ENCODE measurements at regions not wholly inside any gene's neighbourhood (a gene's known extent, or its start where the extent isn't known, plus 50 kb on each side); places are given as distances from the start of the nearest gene placed in this dataset.

DNA sequence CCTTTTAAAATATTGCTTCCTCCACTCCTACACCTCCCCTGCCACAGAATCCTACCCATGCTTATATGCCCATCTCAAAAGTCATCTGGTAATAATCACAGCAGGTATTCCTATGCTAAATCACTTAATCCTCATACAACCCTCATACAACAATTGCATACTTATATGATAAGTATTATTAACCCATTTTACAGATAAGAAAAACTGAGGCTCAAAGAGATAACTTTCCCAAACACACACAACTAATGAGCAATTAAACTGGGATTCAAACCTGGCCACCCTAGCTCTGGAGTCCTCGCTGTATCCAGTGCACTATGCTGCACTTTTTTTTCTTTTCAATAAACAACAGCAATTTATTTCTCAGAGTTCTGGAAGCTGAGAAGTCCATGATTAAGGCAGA, 99.8 kb upstream of the TSPAN5 start:
- no peak for DNase-seq

DNA sequence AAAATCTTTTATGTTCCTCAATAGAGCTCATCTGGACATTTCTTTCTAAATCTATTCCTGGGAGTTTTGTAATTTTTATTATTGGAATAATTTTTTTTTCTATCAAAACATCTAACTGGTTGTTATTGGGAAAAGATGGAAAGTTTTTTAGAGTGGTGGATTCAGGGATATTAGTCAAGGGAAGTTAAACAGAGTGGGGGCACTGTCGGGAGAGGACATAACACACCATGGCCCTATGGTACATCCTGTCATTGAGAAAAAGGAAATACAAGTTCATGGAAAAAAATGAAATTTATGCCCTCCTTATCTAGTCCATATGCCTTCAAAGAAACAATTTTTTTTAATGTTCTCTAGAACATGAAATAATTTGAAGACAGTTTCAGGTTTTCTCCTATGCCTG, 96.3 kb upstream of the TSPAN5 start:
- no peak for DNase-seq

DNA sequence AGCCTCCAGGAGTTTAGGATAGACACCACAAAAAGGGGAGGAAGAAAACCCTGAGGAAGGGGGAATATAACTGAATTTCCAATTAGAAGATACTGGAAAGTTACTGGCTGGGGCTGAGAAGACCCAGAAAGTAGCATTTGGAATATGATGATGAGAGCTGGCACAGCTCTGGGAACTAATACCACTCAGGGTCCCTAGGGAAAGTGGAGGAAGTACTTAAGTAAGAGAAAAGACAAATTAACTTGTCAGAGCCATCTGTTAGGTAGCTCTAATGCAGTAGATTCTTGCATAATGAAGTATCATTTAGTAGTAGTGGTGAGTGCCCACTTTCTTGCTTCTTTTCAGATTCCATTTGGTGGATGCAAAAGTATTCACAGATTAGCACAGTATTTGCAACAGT, 90.8 kb upstream of the TSPAN5 start:
- no peak for DNase-seq

- DNase-seq, result no peak
These were observed 90.2 kb upstream of the TSPAN5 start for GRCh38 chr4:98748609-98749008.

DNA sequence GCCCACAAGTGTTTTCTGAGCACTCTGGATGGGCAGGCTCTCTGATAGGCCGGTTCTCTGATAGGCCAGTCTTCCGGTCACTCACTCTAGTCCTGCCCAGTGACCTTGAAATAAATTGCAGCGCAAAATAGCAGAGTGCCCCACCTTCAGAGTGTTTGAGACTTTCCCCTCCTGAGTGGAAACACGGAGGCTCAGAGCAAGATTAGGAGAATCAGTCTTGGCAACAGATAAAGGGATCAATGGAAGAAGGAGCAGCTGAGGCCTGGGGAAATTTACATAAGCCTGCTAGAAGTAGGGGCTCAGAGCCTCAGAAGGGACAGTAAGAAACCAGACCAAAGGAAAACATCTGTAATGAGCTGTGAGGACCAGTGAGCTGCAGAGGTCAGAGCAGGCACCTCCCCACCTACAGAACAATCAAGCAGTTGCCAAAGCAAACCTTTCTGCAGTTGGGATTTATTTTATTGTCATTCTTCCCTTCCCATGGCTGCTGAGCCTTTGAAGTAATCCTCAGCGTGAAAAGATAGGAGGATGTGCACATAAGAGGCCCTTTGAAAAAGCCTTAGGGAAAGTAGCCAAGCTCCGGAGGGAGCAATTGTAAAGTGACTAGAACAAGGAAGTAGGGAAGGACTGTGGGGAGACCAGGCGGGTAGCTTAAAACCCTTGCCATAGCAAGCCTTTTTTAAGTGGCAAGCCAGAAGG, 89.1 kb upstream of the TSPAN5 start:
- no peak for DNase-seq

DNA sequence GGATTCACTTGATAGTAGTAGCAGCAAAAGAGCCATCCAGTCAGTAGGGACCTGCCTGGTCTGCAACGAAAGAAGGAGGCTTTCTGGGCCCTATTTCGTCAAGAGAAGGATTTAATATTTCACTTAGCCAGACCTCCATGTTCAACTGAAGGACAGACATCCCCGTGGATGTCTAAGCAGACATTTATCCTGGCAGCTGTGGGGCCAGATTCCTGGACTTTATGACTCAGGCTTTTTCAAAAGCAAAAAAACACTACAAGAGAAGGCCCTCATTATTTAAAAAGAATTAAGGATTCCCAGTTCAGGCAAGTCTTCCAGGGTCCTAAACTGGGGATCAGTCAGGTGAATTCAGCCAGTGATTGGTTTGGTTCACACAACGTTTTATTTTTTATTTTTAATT, 88.5 kb upstream of the TSPAN5 start:
- DNase-seq, result no peak

DNA sequence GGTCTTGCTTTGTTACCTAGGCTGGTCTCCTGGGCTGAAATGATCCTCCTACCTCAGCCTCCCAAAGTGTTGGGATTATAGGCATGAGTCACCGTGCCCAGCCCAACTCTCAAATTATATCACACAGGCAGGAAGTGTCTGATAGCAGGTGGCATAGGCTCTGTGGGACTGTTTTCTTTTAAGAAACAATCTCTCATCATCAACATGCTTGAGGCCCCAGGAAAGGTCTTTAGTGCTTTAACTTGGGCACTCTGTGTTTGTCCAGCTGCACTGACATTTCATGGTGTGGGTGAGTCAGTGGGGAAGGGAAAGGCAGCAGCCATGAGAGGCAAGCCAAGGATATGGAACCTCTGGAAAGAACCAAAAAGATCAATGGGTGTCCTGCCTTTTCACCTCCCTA, 88.1 kb upstream of the TSPAN5 start:
- DNase-seq, result no peak

GRCh38 chr4:98745366-98745765, 87.0 kb upstream of the TSPAN5 start:
- DNase-seq, result no peak

DNA sequence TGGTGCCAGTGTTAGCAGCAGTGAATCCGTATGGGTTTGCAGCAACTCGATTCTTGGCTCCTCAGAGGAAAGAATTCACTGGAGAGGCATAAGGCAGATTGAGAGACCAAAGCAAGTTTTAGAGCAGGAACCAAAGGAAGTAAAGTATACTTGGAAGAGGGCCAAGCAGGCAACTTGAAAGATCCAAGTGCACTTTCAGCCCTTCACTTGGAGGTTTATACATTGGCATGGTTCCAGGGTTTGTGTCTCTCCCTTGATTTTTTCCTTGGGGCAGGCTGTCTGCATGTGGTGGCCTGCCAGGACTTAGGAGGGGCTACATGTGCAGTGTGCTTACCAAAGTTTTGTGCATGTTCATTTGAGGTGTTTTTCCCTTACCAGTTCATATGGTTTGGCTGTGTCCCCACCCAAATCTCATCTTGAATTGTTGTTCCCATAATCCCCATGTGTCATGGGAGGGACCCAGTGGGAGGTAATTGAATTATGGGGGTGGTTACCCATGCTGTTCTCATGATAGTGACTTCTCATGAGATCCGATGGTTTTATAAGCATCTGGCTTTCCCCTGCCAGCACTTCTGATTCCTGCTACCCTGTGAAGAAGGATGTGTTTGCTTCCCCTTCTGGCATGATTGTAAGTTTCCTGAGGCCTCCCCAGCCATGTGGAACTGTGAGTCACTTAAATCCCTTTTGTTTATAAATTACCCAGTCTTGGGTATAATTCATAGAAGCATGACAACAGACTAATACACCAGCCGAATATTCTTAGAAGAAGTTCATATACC, 86.2 kb upstream of the TSPAN5 start:
- DNase-seq, result no peak

DNA sequence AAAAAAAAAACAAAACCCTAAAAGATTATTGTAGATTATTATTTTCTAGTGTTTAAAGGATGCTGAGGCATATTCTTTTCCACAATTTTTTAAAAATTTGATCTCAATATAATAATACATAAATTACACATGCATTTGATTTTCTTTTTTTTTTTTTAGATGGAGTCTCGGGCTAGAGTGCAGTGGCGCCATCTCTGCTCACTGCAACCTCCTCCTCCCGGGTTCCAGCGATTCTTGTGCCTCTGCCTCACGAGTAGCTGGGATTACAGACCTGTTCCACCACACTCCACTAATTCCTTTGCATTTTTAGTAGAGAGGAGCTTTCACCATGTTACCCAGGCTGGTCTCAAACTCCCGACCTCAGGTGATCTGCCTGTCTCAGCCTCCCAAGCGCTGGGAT, 83.5 kb upstream of the TSPAN5 start:
- no peak for DNase-seq

DNA sequence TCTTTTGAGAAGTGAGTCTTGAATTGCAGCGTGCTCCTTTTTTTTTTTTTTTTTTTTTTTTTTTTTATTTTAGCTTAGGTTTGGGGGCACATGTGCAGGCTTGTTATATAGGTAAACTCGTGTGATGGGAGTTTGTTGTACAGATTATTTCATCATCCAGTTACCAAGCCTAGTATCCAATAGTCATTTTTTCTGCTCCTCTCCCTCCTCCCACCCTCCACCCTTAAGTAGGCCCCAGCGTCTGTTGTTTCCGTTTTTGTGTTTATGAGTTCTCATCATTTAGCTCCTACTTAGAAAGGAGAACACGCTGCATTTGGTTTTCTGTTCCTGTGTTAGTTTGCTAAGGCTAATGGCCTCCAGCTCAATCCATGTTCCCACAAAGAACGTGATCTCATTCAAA, 81.3 kb upstream of the TSPAN5 start:
- no peak for DNase-seq

GRCh38 chr4:98733601-98734000, 75.2 kb upstream of the TSPAN5 start:
- no peak for DNase-seq

- DNase-seq, result no peak
These were observed 70.5 kb upstream of the TSPAN5 start for GRCh38 chr4:98728871-98729270.

- DNase-seq, result no peak
These were observed 70.0 kb upstream of the TSPAN5 start for GRCh38 chr4:98728433-98728832.

DNA sequence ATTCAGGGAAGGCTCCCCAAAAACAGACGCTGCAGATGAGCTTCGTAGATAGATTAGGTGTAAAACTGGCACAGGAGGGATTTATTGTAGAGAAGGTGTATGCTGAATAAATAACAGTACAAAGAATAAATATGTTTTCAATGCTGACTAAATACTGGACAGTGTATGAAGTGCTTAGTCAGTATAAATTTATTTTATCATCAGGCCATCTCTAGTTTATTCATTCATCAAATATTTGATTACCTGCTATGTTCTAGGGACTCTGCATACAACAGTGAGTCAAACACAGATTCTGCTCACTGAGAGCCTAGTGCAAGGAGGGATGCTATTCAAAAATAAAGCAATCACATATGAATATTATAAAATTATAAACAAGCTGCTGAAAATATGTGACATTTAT, 63.6 kb upstream of the TSPAN5 start:
- no peak for DNase-seq

GRCh38 chr4:98720871-98721480, 62.6 kb upstream of the TSPAN5 start:
- peak; percentile 26 for DNase-seq

DNA sequence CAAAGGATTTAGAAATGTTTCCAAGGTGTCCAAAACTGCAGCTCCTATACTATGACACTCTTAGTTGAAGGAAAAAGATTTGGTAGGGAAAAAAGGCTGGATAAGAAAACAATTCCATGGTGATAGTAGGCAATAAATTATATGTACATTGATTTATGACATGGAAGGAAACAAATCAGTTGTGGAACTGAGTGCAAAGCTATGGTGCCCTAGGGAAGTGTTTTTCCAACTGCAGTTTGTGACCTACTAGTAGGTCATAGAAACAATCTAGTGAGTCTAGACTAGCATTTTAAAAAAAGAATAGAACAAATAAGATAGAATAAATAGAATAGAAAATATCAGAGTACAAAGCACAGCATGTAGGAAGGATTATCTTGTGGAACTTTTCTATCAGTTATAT, 58.4 kb upstream of the TSPAN5 start:
- DNase-seq, result no peak

DNA sequence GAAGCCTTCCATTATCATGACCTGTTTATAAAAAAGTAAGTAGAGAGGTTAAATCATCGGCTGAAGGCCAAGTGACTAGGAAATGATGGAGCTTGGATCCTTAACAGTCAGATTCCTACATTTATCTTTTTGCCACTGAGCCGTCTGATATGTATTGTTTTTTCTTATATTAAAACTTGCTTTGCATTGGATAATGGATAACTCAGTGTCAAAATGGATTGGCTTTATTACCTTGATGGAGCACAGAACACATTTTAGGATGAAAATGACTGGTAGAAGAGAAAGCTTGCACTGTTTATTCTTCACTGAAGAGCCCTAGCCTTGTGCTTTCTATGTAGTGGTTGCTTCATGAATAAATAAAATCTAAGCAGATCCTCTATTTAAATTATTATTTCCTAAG, 54.2 kb upstream of the TSPAN5 start:
- no peak for DNase-seq

- no peak for DNase-seq
These were observed 53.1 kb upstream of the TSPAN5 start for GRCh38 chr4:98711526-98711925.

DNA sequence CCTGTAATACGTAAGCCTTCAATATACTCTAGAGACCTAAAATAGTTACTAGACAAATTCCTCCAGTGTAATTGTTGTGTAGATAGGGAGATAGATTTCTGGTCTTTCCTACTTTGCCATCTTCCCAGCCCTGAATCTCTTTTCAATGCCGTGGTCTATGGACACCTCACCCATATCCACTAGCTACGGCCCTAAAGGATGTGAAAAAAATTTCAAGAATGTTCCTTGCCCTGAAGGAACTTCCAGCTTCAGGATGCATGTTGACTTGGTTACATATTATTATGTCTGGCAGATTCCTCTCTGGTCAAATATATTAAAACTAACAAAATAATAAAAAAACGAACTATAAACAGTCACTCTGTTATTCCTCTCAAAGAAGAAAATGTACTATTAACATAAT, 52.4 kb upstream of the TSPAN5 start:
- DNase-seq, result no peak
